T47D (cell line): ENCODE measurements at regions not wholly inside any gene's neighbourhood (a gene's known extent, or its start where the extent isn't known, plus 50 kb on each side); places are given as distances from the start of the nearest gene placed in this dataset.
"Not testable (repeated sequence)": the region's sequence is repeated elsewhere in the genome, so short reads cannot be mapped to it uniquely, and the experiment has no call there.

Experiments
- DNase-seq, 2 experiments: peaks; one replicate each; pipeline versions ENCODE4 v3.0.0 to v3.0.0-alpha.2; 2011 to 2012; ENCODE audit warnings: low read depth in 1 of 2, low spot score in 1 of 2
- JUND ChIP-seq: IDR thresholded peaks from 2 replicates; pipeline ENCODE4 v1.6.1; 2012; ENCODE audit warnings: low read depth
- in situ Hi-C: cut with HindIII; loops from 2 replicates; pipeline ENCODE4 v1.10.0; 2016; ENCODE audit warnings: low sequenced_read_pairs, low pct_unique_long_range_greater_than_20kb

GRCh38 chr3:56962206-56962605, 98.3 kb upstream of the SPATA12 start:
- peak in 1 of 2 experiments; percentile 4 for DNase-seq
- in situ Hi-C loops, result no loop called here
- no peak for TF ChIP-seq JUND

GRCh38 chr3:56960234-56960917, 100.1 kb upstream of the SPATA12 start:
- in situ Hi-C loops, result no loop called here
- TF ChIP-seq JUND, result no peak

GRCh38 chr3:56958879-56959278, 101.6 kb upstream of the SPATA12 start:
- in situ Hi-C loops, result no loop called here
- no peak for TF ChIP-seq JUND
- no peak for DNase-seq

More at GRCh38 chr3:56960234-56960917, 100.1 kb upstream of the SPATA12 start:
- no peak for DNase-seq

DNA sequence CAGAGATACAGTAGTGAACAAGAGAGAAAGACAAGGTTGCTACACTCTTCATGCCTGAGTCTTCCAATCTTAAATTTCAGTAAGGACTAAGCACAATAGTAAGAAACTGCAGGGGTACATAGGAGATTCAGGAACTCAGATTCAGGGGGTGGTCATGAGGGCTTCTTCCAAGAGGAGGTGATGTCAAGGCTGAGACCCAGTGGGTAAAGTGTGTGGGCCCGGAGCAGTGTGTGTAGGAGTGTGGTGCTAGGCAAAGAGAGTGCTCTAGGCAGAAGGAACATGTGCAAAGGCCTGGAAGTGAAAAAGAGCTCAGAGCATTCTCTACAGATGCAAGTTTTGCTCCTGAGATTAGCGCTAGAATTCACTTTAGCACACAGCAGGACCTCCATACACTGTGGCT, 102.9 kb upstream of the SPATA12 start:
- no peak for TF ChIP-seq JUND
- in situ Hi-C loops, result no loop called here

GRCh38 chr3:56956906-56957305, 103.6 kb upstream of the SPATA12 start:
- no peak for DNase-seq
- TF ChIP-seq JUND, result no peak
- in situ Hi-C loops, result no loop called here

More for the DNA sequence above, 102.9 kb upstream of the SPATA12 start:
- DNase-seq, result no peak

- in situ Hi-C loops, result no loop called here
These were observed 104.9 kb upstream of the SPATA12 start for GRCh38 chr3:56955492-56956111.

GRCh38 chr3:56954125-56954524, 106.3 kb upstream of the SPATA12 start:
- in situ Hi-C loops, result no loop called here
- no peak for DNase-seq
- TF ChIP-seq JUND, result no peak

More at GRCh38 chr3:56955492-56956111, 104.9 kb upstream of the SPATA12 start:
- DNase-seq, result no peak
- no peak for TF ChIP-seq JUND

- TF ChIP-seq JUND, result no peak
- in situ Hi-C loops, result no loop called here
- no peak for DNase-seq
These were observed 107.6 kb upstream of the SPATA12 start for GRCh38 chr3:56952846-56953245.

- in situ Hi-C loops, result no loop called here
- no peak for TF ChIP-seq JUND
- no peak for DNase-seq
These were observed 108.4 kb upstream of the SPATA12 start for GRCh38 chr3:56952061-56952460.

DNA sequence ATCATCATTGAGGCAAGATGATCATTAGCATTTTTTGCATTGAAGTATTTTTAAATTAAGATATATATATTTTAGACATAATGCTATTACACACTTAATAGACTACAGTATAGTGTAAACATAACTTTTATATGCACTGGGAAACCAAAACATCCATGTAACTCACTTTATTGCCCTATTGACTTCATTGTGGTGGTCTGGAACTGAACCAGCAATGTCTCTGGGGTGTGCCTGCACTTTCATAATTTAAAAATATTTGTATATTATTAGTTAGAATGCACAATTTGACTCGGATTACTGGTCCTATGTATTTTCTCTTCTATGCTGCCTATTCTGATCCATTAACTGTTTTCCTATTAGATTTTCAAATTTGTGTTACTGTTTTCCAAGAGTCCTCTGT, 109.1 kb upstream of the SPATA12 start:
- no peak for TF ChIP-seq JUND
- no peak for DNase-seq
- in situ Hi-C loops, result no loop called here

- in situ Hi-C loops, DNase-seq: not testable (repeated sequence)
These were observed 115.1 kb upstream of the SPATA12 start for GRCh38 chr3:56945378-56945777.

DNA sequence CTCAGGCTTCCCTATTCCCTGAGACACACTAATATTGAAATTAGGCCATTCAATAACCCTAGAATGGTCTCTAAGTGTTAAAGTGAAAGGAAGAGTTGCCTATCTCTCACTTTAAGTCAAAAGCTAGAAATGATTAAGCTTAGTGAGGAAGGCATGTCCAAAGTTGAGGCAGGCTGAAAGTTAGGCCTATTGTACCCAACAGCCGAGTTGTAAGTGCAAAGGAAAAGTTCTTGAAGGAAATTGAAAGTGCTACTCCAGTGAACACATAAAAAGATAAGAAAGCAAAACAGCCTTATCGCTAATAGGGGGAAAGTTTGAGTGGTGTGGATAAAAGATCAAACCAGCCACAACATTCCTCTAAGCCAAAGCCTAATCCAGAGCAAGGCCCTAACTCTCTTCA, 117.9 kb upstream of the SPATA12 start:
- TF ChIP-seq JUND, result no peak
- in situ Hi-C loops, result no loop called here
- DNase-seq, result no peak

DNA sequence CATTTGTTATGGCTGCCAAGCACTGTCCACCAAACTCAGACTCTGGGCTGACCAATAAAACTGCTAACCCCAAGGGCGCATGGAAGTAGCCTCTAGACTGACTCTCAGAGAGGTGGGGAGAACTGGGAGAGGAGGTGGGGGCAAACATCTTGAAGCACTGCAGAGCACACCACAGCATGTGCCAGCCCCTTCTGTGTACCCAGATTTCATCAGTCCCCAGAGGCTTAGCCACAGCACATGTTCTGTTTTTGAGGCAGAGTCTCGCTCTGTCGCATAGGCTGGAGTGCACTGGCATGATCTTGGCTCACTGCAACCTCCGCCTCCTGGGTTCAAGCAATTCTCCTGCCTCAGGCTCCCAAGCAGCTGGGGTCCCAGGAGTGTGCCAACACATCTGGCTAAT, 119.5 kb upstream of the SPATA12 start:
- in situ Hi-C loops, result no loop called here
- TF ChIP-seq JUND, result no peak
- no peak for DNase-seq

GRCh38 chr3:56940321-56940720, 120.1 kb upstream of the SPATA12 start:
- in situ Hi-C loops, result no loop called here
- TF ChIP-seq JUND, result no peak
- DNase-seq, result no peak
